K562 (cell line): ENCODE measurements at regions not wholly inside any gene's neighbourhood (a gene's known extent, or its start where the extent isn't known, plus 50 kb on each side); places are given as distances from the start of the nearest gene placed in this dataset.

ENCODE experiments used
- ATAC-seq: fragments of 200-7000 bp; cut with Tn5 transposase; 3 replicates; pipeline ENCODE4 v1.9.1; 2020; ENCODE audit warnings: moderate library complexity
- BruUV-seq: library from RNA; stranded (reverse); fragments of 400-500 nt; replicated peaks from 2 replicates; lab custom pipeline; 2021; lab: Mats Ljungman, UMichigan
- CTCF ChIA-PET: fragments of 300-600 bp; formaldehyde crosslinking; extraction: SDS; loops from one replicate; lab custom pipeline; 2021; ENCODE audit warnings: low intra/inter-chr PET ratio; lab: Yijun Ruan, JAX
- POLR2A ChIA-PET: fragments of 300-600, 350-650 bp; sonication (Branson Sonifier 250); formaldehyde crosslinking; extraction: SDS; loops from one replicate; lab custom pipeline; 2021; ENCODE audit warnings: antibody characterized with exemption, inconsistent platforms; lab: Yijun Ruan, JAX
- DNase-seq, 4 experiments: peaks; one replicate each; pipeline versions ENCODE4 v3.0.0 to v3.0.0-alpha.2; 2011 to 2018; ENCODE audit warnings: low spot score in 3 of 4, mixed read lengths in 3 of 4; ENCODE audit errors: extremely low read depth in 1 of 4
- FAIRE-seq: peaks from 2 replicates; lab custom pipeline; 2011; peaks lifted over from hg19 to GRCh38; lab: Jason Lieb, UNC
- H2AFZ ChIP-seq: 2 replicates; pipeline ENCODE4 v1.6.0; 2011; ENCODE audit warnings: low read depth, low read length, control low read depth, inconsistent platforms
- H3K27ac ChIP-seq: fragments of 200-600 bp; 3 replicates; pipeline ENCODE4 v1.8.0; 2011; ENCODE audit warnings: low read depth, mild to moderate bottlenecking, control low read depth, inconsistent platforms, low read length, moderate library complexity, mixed read lengths; ENCODE audit errors: extremely low read depth
- H3K27me3 ChIP-seq, 2 experiments: fragments of 300-600 bp in 1 of 2; 2 replicates in 1 of 2; 3 replicates in 1 of 2; pipeline versions ENCODE4 v1.6.0 to v1.8.0; 2011; ENCODE audit warnings: inconsistent platforms in 2 of 2, low read length in 2 of 2, mild to moderate bottlenecking in 1 of 2, mixed read lengths in 1 of 2, moderate library complexity in 1 of 2; ENCODE audit not compliant: control insufficient read depth in 2 of 2, insufficient read depth in 2 of 2
- H3K36me3 ChIP-seq: fragments of 300-600 bp; 3 replicates; pipeline ENCODE4 v1.8.0; 2011; ENCODE audit warnings: mild to moderate bottlenecking, low read length, inconsistent platforms; ENCODE audit not compliant: control insufficient read depth, insufficient read depth
- H3K4me1 ChIP-seq, 2 experiments: fragments of 200-600 bp in 1 of 2; replicated peaks in 1 of 2; 2 replicates in 1 of 2; 3 replicates in 1 of 2; pipeline versions ENCODE4 v1.5.1 to v1.8.0; 2011; ENCODE audit warnings: inconsistent platforms in 2 of 2, low read length in 2 of 2, mild to moderate bottlenecking in 1 of 2, mixed read lengths in 1 of 2, moderate library complexity in 1 of 2; ENCODE audit not compliant: control insufficient read depth in 2 of 2, insufficient read depth in 2 of 2
- H3K4me2 ChIP-seq: 2 replicates; pipeline ENCODE4 v1.6.1; 2011; ENCODE audit warnings: low read length, control low read depth, inconsistent platforms, mixed read lengths; ENCODE audit not compliant: insufficient read depth
- H3K4me3 ChIP-seq: fragments of 200-600 bp; sonication (generic), shearing (Covaris generic); 2 replicates; pipeline ENCODE4 v1.5.1; 2016; ENCODE audit warnings: control low read depth, inconsistent platforms
- H3K79me2 ChIP-seq: fragments of 200-600 bp; 3 replicates; pipeline ENCODE4 v1.8.0; 2011; ENCODE audit warnings: low read length, inconsistent platforms; ENCODE audit not compliant: control insufficient read depth, insufficient read depth
- H3K9ac ChIP-seq, 2 experiments: 2 replicates each; pipeline versions ENCODE4 v1.6.0 to v1.6.1; 2011; ENCODE audit warnings: low read depth in 2 of 2, low read length in 2 of 2, control low read depth in 1 of 2, inconsistent platforms in 1 of 2, mild to moderate bottlenecking in 1 of 2, mixed read lengths in 1 of 2; ENCODE audit not compliant: insufficient read depth in 1 of 2
- H3K9me1 ChIP-seq: one replicate; pipeline ENCODE4 v1.6.0; 2011; ENCODE audit warnings: inconsistent platforms, mild to moderate bottlenecking, low read length, moderate library complexity; ENCODE audit not compliant: control insufficient read depth, insufficient read depth
- H3K9me3 ChIP-seq: replicated peaks from 2 replicates; pipeline ENCODE4 v1.5.1; 2011; ENCODE audit warnings: low read depth, low read length, inconsistent platforms; ENCODE audit not compliant: control insufficient read depth, insufficient read depth
- H4K20me1 ChIP-seq: replicated peaks from 2 replicates; pipeline ENCODE4 v1.6.1; 2011; ENCODE audit warnings: low read length, inconsistent platforms, mixed read lengths; ENCODE audit not compliant: control insufficient read depth, insufficient read depth
- BHLHE40 ChIP-seq: IDR thresholded peaks from 2 replicates; pipeline ENCODE4 v1.6.1; 2011; ENCODE audit warnings: low read length, improper control_type of control experiment
- DPF2 ChIP-seq: fragments of 450-650 bp; IDR thresholded peaks from 2 replicates; pipeline ENCODE4 v1.6.1; 2016
- MAFF ChIP-seq: IDR thresholded peaks from 2 replicates; pipeline ENCODE4 v1.6.1; 2012; ENCODE audit warnings: low read length, improper control_type of control experiment
- MAFG ChIP-seq: fragments of 450-650 bp; conservative IDR thresholded peaks from 2 replicates; pipeline ENCODE4 v1.6.1; 2016; ENCODE audit warnings: missing genetic modification characterization, missing compliant biosample characterization
- MAFK ChIP-seq: IDR thresholded peaks from 2 replicates; pipeline ENCODE4 v1.6.1; 2011; ENCODE audit warnings: low read length, improper control_type of control experiment
- OTX1 ChIP-seq: fragments of 450-650 bp; formaldehyde crosslinking; IDR thresholded peaks from 2 replicates; pipeline ENCODE4 v1.4.0; 2022; ENCODE audit warnings: mild to moderate bottlenecking
- RFX5 ChIP-seq: IDR thresholded peaks from 2 replicates; pipeline ENCODE4 v1.6.1; 2011; ENCODE audit warnings: low read depth, mild to moderate bottlenecking, improper control_type of control experiment, low read length
- ZNF316 ChIP-seq: fragments of 450-650 bp; IDR thresholded peaks from 2 replicates; pipeline ENCODE4 v1.6.1; 2016
- ZNF445 ChIP-seq: fragments of 250-450 bp; sonication (Bioruptor Pico); IDR thresholded peaks from 2 replicates; pipeline ENCODE4 v1.4.0; 2020; ENCODE audit warnings: low read depth, mild to moderate bottlenecking, moderate library complexity
- ZNF76 ChIP-seq: fragments of 250-450 bp; sonication (Bioruptor Pico); IDR thresholded peaks from 2 replicates; pipeline ENCODE4 v1.4.0; 2020; ENCODE audit warnings: mild to moderate bottlenecking, moderate library complexity, borderline replicate concordance
- WGBS: fragments of 100-300 bp; shearing (Covaris generic); methylation state at CpG from one replicate; pipeline ENCODE4 v1.1.6; 2016; ENCODE audit warnings: low coverage, mixed read lengths; ENCODE audit not compliant: insufficient coverage; ENCODE audit errors: missing lambda C conversion rate; 5-methylcytosine and 5-hydroxymethylcytosine counted together
- in situ Hi-C: fragments of 300-500 bp; cut with MboI; formaldehyde crosslinking; loops from 4 replicates; pipeline ENCODE4 v1.15.0; 2018; ENCODE audit warnings: inconsistent platforms, mixed read lengths
- intact Hi-C: fragments of 100-400 bp; cut with micrococcal nuclease; formaldehyde crosslinking; loops from 2 replicates; pipeline ENCODE4 v1.14.2; 2022
- TF ChIP-seq, protein P1 (sequence below): fragments of 450-650 bp; formaldehyde crosslinking; IDR thresholded peaks from 2 replicates; pipeline ENCODE4 v1.4.0; 2020; ENCODE audit warnings: mild to moderate bottlenecking
- TF ChIP-seq, protein P2 (sequence below): fragments of 450-650 bp; IDR thresholded peaks from 2 replicates; pipeline ENCODE4 v1.6.1; 2017; ENCODE audit warnings: antibody characterized with exemption
- TF ChIP-seq, protein P3 (sequence below): fragments of 250-450 bp; sonication (Bioruptor Pico); IDR thresholded peaks from 2 replicates; pipeline ENCODE4 v1.4.0; 2020; ENCODE audit warnings: mild to moderate bottlenecking

DNA sequence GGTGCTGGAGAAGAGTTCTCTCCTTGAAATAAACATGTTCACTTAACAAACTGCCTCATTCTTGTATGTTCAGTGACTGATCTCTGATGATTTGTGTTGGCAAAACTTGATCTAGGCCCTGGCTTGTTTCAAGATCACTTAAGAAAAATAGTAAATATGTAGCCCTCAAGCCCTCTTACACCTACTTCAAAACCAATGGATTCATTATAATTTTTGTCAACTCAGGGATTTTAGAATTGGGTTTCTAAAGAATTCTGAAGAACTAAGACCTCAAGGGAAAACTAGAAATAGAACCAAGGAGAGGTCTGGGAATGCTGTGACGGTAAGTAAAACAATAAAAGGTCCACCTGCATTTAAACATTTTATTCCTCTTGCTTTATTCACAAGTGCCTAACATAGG lies 1731.6 kb upstream of the CELF4 start:
- POLR2A ChIA-PET: no interaction called here
- Histone ChIP-seq H3K9me3 (no peaks in the 10 kb centered on the region; the same call in 1 of the 2 replicates), H2AFZ (no peak overlapping the region), H3K79me2 (no peaks in the 10 kb centered on the region), H3K27me3 (no peaks in the 10 kb centered on the region), H3K36me3 (no peaks in the 10 kb centered on the region), H3K4me2 (no peak overlapping the region), H3K9me1 (no peaks in the 10 kb centered on the region), H3K27ac (no peak overlapping the region), H3K9ac (no peak overlapping the region), H3K4me3 (no peak overlapping the region), H4K20me1 (no peaks in the 10 kb centered on the region), H3K4me1 (no peaks in the 10 kb centered on the region)
- ATAC-seq (no peak), DNase-seq (no peak), FAIRE-seq (no peak)
- intact Hi-C loops: no loop called here
- WGBS: 8% methylated on average over 1 of the region's 1 CpG
- TF ChIP-seq ZNF445 (CRISPR knock-in tag): no peak
- TF ChIP-seq, protein P1, sequence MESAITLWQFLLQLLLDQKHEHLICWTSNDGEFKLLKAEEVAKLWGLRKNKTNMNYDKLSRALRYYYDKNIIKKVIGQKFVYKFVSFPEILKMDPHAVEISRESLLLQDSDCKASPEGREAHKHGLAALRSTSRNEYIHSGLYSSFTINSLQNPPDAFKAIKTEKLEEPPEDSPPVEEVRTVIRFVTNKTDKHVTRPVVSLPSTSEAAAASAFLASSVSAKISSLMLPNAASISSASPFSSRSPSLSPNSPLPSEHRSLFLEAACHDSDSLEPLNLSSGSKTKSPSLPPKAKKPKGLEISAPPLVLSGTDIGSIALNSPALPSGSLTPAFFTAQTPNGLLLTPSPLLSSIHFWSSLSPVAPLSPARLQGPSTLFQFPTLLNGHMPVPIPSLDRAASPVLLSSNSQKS (CRISPR knock-in tag): no peak
- peak; percentile 53; the same call in 1 of the 2 replicates for TF ChIP-seq MAFG
- TF ChIP-seq ZNF316: peak; percentile 40; the same call in 1 of the 2 replicates
- TF ChIP-seq, protein P2, sequence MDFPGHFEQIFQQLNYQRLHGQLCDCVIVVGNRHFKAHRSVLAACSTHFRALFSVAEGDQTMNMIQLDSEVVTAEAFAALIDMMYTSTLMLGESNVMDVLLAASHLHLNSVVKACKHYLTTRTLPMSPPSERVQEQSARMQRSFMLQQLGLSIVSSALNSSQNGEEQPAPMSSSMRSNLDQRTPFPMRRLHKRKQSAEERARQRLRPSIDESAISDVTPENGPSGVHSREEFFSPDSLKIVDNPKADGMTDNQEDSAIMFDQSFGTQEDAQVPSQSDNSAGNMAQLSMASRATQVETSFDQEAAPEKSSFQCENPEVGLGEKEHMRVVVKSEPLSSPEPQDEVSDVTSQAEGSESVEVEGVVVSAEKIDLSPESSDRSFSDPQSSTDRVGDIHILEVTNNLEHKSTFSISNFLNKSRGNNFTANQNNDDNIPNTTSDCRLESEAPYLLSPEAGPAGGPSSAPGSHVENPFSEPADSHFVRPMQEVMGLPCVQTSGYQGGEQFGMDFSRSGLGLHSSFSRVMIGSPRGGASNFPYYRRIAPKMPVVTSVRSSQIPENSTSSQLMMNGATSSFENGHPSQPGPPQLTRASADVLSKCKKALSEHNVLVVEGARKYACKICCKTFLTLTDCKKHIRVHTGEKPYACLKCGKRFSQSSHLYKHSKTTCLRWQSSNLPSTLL: no peak
- no peak for TF ChIP-seq BHLHE40
- no peak for TF ChIP-seq RFX5
- no peak for TF ChIP-seq OTX1 (CRISPR knock-in tag)
- TF ChIP-seq DPF2: no peak
- TF ChIP-seq MAFK: peak; percentile 71
- peak; percentile 72 for TF ChIP-seq MAFF
- TF ChIP-seq, protein P3, sequence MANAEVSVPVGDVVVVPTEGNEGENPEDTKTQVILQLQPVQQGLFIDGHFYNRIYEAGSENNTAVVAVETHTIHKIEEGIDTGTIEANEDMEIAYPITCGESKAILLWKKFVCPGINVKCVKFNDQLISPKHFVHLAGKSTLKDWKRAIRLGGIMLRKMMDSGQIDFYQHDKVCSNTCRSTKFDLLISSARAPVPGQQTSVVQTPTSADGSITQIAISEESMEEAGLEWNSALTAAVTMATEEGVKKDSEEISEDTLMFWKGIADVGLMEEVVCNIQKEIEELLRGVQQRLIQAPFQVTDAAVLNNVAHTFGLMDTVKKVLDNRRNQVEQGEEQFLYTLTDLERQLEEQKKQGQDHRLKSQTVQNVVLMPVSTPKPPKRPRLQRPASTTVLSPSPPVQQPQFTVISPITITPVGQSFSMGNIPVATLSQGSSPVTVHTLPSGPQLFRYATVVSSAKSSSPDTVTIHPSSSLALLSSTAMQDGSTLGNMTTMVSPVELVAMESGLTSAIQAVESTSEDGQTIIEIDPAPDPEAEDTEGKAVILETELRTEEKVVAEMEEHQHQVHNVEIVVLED (CRISPR knock-in tag): no peak
- TF ChIP-seq ZNF76 (CRISPR knock-in tag): no peak
- CTCF ChIA-PET: no interaction called here
- in situ Hi-C loops: no loop called here
- BruUV-seq: no TSS peak
